Daoy (cell line): ENCODE measurements at regions not wholly inside any gene's neighbourhood (a gene's known extent, or its start where the extent isn't known, plus 50 kb on each side); places are given as distances from the start of the nearest gene placed in this dataset.
A peak's percentile ranks its signal among the peaks of the same experiment; 100 is the strongest.
"Not testable (repeated sequence)": the region's sequence is repeated elsewhere in the genome, so short reads cannot be mapped to it uniquely, and the experiment has no call there.

Source experiments
- DNase-seq: peaks from one replicate; pipeline ENCODE4 v3.0.0-alpha.2; 2015; ENCODE audit warnings: low read depth

GRCh38 chr5:51559921-51560658, 176.8 kb downstream of the ISL1 start:
- DNase-seq = no peak

GRCh38 chr5:51566953-51567352, 183.7 kb downstream of the ISL1 start:
- DNase-seq = no peak

DNA sequence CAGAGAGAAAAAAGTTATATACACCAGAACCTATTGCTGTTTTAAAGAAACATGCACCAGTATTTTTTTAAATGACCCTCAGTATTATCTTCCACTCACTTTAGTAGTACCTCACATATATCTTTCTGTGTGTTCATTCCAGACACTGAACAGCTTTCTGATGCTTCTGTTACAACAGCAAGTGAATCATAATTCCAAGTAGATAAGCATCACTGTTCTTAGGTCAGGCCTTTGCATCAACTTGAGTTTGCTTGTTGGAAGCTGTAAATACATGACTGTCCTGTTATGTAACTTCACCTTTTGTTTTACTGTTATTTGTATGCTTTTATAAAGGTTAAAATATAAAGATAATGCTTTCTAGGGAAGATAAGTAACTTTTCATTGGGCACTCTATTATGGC, 184.4 kb downstream of the ISL1 start:
- DNase-seq = no peak

- DNase-seq = no peak
Measured at GRCh38 chr5:51573835-51574234, 190.6 kb downstream of the ISL1 start.

GRCh38 chr5:51582871-51583394, 199.7 kb downstream of the ISL1 start:
- DNase-seq = no peak

- no peak for DNase-seq
Measured at GRCh38 chr5:51598026-51598425, 214.8 kb downstream of the ISL1 start.

- DNase-seq = no peak
Measured at GRCh38 chr5:51599587-51599986, 216.3 kb downstream of the ISL1 start.

- DNase-seq = no peak
Measured at GRCh38 chr5:51604324-51604723, 221.1 kb downstream of the ISL1 start.

DNA sequence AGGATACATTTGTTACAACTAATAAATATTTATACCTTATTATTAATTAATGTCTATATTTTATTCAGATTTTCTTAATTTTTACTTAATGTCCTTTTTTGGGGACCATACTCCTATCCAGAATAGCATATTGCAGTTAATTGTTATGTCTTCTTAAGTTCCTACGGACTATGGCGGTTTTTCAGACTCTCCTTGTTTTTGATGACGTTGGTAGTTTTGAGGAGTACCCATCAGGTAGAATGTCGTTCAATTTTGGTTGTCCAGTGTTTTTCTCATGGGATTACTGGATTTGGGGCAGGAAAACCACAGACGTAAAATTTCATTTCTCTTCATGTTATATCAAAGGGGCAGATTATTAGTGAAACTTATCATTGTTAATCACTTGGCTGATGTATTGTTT, 223.7 kb downstream of the ISL1 start:
- no peak for DNase-seq

- no peak for DNase-seq
Measured at GRCh38 chr5:51618234-51618633, 235.0 kb downstream of the ISL1 start.

- DNase-seq = no peak
Measured at GRCh38 chr5:51621156-51621555, 237.9 kb downstream of the ISL1 start.

DNA sequence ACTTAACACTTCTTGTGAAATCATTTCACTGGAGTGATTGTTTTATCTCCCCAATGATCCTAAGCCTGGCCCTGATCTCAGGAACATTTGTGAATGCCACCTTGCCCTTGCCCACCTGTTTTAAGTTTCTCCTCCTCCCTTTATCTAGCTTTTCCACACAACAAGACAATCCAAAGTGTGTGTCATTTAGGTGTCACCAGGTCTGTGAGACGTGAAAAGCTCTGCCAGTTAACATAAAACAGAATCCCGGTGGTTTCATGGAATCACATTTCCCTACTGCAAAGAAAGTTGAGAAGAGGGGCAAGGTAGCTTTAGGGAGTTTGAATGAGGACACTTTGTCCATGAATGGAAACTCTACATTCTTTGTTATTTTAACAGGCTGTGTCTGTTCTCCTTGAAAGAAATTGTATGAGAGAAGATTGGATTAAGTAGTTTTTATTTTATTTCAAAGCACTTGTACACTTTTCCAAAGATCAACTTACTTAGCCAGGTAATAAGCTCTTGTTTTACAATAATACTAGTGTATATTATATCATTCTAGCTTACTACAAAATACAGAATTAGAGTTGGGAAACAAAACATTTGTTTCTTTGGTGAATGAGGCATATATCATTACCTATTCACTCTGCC, 239.0 kb downstream of the ISL1 start:
- DNase-seq = no peak

GRCh38 chr5:51625224-51625968, 242.1 kb downstream of the ISL1 start:
- no peak for DNase-seq

DNA sequence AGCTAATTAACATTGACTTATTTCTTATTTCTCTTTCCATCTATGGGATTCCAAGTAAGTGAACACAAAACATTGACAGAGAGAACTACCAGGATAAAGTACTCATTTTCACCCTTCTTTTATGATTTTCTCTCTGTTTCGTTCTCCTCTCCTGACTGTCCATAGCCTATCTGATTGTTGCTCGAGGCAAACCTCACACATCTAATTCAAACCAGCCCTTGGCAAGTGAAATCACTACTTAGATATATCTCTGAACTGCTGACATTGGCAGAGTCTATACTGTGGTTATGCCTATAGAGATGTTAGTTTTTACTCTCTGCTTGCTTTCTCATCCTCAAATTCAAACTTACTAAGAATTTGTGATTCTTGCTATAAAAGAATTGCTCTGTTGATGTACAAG, 248.8 kb downstream of the ISL1 start:
- DNase-seq = no peak

GRCh38 chr5:51632793-51633192, 249.5 kb downstream of the ISL1 start:
- no peak for DNase-seq

- DNase-seq = not testable (repeated sequence)
Measured at GRCh38 chr5:51636973-51637372, 253.7 kb downstream of the ISL1 start.

DNA sequence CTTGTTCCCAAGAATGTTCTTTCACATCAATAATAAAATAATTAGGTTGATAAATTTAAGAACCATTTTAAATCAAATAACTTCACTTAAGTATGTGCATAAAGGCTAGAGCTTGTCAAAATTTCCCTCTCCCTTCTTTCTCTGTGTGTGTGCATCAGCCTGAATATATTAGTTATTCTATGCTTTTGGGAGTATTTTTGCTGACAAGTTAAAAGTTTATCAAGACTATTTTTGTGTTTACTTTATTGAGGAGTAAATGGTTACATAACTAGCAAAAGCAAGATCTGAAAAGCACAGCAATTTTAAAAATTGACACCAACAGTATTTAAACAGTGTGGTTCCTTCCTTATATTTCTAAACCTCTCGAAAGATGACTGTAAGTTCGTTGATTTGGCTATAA, 261.7 kb downstream of the ISL1 start:
- no peak for DNase-seq

DNA sequence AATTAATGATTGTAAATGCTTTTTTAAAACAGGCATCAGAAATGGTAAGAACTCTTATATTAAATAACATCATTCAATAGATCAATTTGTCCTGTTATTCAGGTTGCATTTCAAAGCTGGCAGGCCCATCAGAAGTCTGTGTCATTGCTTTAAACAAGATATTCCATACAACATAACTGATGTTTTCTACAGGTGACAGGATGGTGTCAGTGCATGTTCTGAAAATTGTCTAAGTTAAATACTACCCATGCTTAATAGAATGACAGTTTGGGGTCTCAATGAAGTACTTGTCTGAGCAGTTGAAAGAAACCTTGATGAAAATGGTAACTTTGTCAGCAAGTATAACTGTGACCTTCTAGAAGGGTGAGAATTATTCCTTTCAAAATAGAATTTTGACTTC, 263.2 kb downstream of the ISL1 start:
- no peak for DNase-seq

- no peak for DNase-seq
Measured at GRCh38 chr5:51650824-51651223, 267.6 kb downstream of the ISL1 start.

- no peak for DNase-seq
Measured at GRCh38 chr5:51651476-51651875, 268.2 kb downstream of the ISL1 start.

- DNase-seq = no peak
Measured at GRCh38 chr5:51651889-51652288, 268.6 kb downstream of the ISL1 start.

DNA sequence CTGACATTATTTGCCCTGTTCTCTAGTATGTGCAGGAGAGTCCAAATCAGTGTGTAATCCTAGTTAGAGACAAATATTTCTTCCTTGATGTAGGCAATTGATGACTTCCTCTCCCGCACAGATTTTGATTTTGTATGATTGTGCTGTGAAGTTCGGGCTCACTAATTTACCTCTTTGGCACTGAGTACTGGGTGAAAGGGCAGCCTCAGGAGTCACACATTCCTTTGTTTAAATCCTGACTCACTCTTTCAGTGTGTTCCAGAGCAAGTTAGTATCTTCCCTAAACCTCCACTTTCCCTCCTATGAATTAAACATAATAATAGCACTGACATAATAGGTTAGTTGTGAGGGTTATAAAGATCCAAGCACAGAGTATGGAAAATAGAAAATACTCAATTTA, 269.7 kb downstream of the ISL1 start:
- DNase-seq = peak; percentile 3
